ENCODE measurements at regions not wholly inside any gene's neighbourhood (a gene's known extent, or its start where the extent isn't known, plus 50 kb on each side); places are given as distances from the start of the nearest gene placed in this dataset.

GRCh38 chr12:84607170-84607819 lies 305.3 kb downstream of the SLC6A15 start:
- no peak overlapping the region for H3K9ac ChIP-seq (replicated peaks in 1 of 4; ENCODE audit: extremely low read depth in 1 of 4, low read depth in 3 of 4, low read length in 3 of 4)
- H3K23me2 ChIP-seq (ENCODE audit: low read depth, low read length) = no peaks in the 10 kb centered on the region
- DNase-seq (ENCODE audit: low read depth in 1 of 2, low spot score in 2 of 2) (no peak), FAIRE-seq (no peak)
- H4K20me1 ChIP-seq (replicated peaks in 1 of 2; ENCODE audit: control insufficient read depth in 1 of 2, insufficient read depth in 2 of 2, low read length in 2 of 2) = no peaks in the 10 kb centered on the region
- H3K4me1 ChIP-seq (replicated peaks in 1 of 4; ENCODE audit: control insufficient read depth in 3 of 4, insufficient read depth in 4 of 4, low read length in 3 of 4) = 0 out of 7 replicates have a peak, but pooled peaks cover 0 to 2% (median 0%) of the 10 kb centered on the region in 4 experiments
- no peak overlapping the region for H2AFZ ChIP-seq (ENCODE audit: low read length)
- H2BK12ac ChIP-seq (ENCODE audit: low read depth, low read length) = no peak overlapping the region
- CTCF ChIA-PET (ENCODE audit: partially characterized antibody) = interaction anchor here (1.0 kb wide), 1 partner anchor 99 kb away, joined by 3 read pairs; no protein-coding TSS in a partner anchor
- H3K79me2 ChIP-seq (ENCODE audit: control insufficient read depth in 1 of 2, insufficient read depth in 2 of 2, low read length in 2 of 2) = no peaks in the 10 kb centered on the region
- H3K36me3 ChIP-seq (ENCODE audit: control insufficient read depth in 2 of 4, insufficient read depth in 4 of 4, low read length in 3 of 4) = no peaks in the 10 kb centered on the region
- H2BK15ac ChIP-seq (ENCODE audit: low read length) = no peak overlapping the region
- no peak overlapping the region for H3K18ac ChIP-seq (ENCODE audit: extremely low read depth, low read length)
- no peak overlapping the region for H2BK5ac ChIP-seq (ENCODE audit: low read depth, low read length)
- H3K4ac ChIP-seq (replicated peaks; ENCODE audit: insufficient read length, low read depth, low read length) = no peak overlapping the region
- no peak overlapping the region for H3K4me2 ChIP-seq (ENCODE audit: insufficient read depth in 1 of 2, low read depth in 2 of 2, low read length in 2 of 2)
- no peak overlapping the region for H4K91ac ChIP-seq (replicated peaks; ENCODE audit: insufficient read length, low read length)
- no peaks in the 10 kb centered on the region for H3K79me1 ChIP-seq (ENCODE audit: low read depth, low read length)
- H3K14ac ChIP-seq (ENCODE audit: insufficient read length) = no peak overlapping the region
- H2BK20ac ChIP-seq (ENCODE audit: low read length) = no peak overlapping the region
- no peak overlapping the region for H4K8ac ChIP-seq (ENCODE audit: extremely low read depth, insufficient read depth, low read length)
- H3K4me3 ChIP-seq (ENCODE audit: extremely low read depth in 1 of 4, insufficient read depth in 2 of 4, low read depth in 3 of 4, low read length in 4 of 4) = no peak overlapping the region
- H3K56ac ChIP-seq (replicated peaks; ENCODE audit: insufficient read length, low read depth, low read length) = no peak overlapping the region
- H3K27ac ChIP-seq (ENCODE audit: low read depth, low read length) = no peak overlapping the region
- no peak overlapping the region for H4K5ac ChIP-seq (ENCODE audit: insufficient read length, low read depth, low read length)
- no peak overlapping the region for H3K23ac ChIP-seq (ENCODE audit: insufficient read length)
- 100% methylated on average over 1 of the region's 1 CpG; no CpG with 5 or more reads in 1 of the 2 experiments for WGBS, 2 experiments (ENCODE audit: extremely low coverage in 1 of 2, insufficient coverage in 1 of 2, insufficient read length in 1 of 2, insufficient replicate concordance in 2 of 2, low coverage in 1 of 2, low lambda C conversion rate in 2 of 2, missing lambda C conversion rate in 1 of 2)
- no peaks in the 10 kb centered on the region for H3K9me3 ChIP-seq (ENCODE audit: insufficient read depth in 2 of 2, low read depth in 1 of 2, low read length in 1 of 2)
- POLR2A ChIA-PET (ENCODE audit: partially characterized antibody) = no interaction called here
- no peak overlapping the region for H2BK120ac ChIP-seq (replicated peaks; ENCODE audit: low read depth, low read length)
- no peaks in the 10 kb centered on the region for H3K27me3 ChIP-seq (replicated peaks in 1 of 4; ENCODE audit: control insufficient read depth in 3 of 4, extremely low read depth in 1 of 4, insufficient read depth in 3 of 4, low read length in 3 of 4)
- H2AK5ac ChIP-seq (ENCODE audit: low read depth, low read length) = no peak overlapping the region
- no peak for TF ChIP-seq SP2 (IDR thresholded peaks at IDR 0.05; ENCODE audit: low read length)
- no peak for TF ChIP-seq FOSL1 (IDR thresholded peaks at IDR 0.05; ENCODE audit: insufficient read depth, low read depth, low read length)
- TF ChIP-seq BCL11A (IDR thresholded peaks at IDR 0.05; ENCODE audit: low read depth in 2 of 2, low read length in 2 of 2) = no peak
- no peak for TF ChIP-seq KDM5A (IDR thresholded peaks at IDR 0.05; ENCODE audit: low read length)
- no peak for TF ChIP-seq POLR2A (IDR thresholded peaks at IDR 0.05; ENCODE audit: control extremely low read depth in 1 of 2, low read depth in 2 of 2, low read length in 2 of 2)
- no peak for TF ChIP-seq CHD2 (IDR thresholded peaks at IDR 0.05; ENCODE audit: low read length)
- TF ChIP-seq HDAC6 (IDR thresholded peaks at IDR 0.05; ENCODE audit: low read depth, low read length) = no peak
- TF ChIP-seq POU5F1 (IDR thresholded peaks at IDR 0.05; ENCODE audit: low read depth, low read length) = no peak
- TF ChIP-seq CTBP2 (IDR thresholded peaks at IDR 0.05; ENCODE audit: borderline replicate concordance, insufficient read depth, insufficient read length, low read length) = no peak
- TF ChIP-seq ATF2 (IDR thresholded peaks at IDR 0.05; ENCODE audit: low read length) = no peak
- no peak for TF ChIP-seq PHF8 (conservative IDR thresholded peaks at IDR 0.05; ENCODE audit: low read depth, low read length)
- TF ChIP-seq ZNF274 (IDR thresholded peaks at IDR 0.05; ENCODE audit: borderline replicate concordance, extremely low read depth, low read length) = no peak
- no peak for TF ChIP-seq JUND (IDR thresholded peaks at IDR 0.05; ENCODE audit: low read length)

Data from H1 (cell line).